ENCODE measurements at regions not wholly inside any gene's neighbourhood (a gene's known extent, or its start where the extent isn't known, plus 50 kb on each side); places are given as distances from the start of the nearest gene placed in this dataset.
A peak's percentile ranks its signal among the peaks of the same experiment; 100 is the strongest.

- Histone ChIP-seq H3K9me3 (no peaks in the 10 kb centered on the region), H3K27me3 (peaks cover 6% of the 10 kb centered on the region), H3K27ac (no peak overlapping the region), H3K4me3 (no peak overlapping the region), H3K4me1 (peaks cover 4% of the 10 kb centered on the region), H3K36me3 (no peaks in the 10 kb centered on the region)
- DNase-seq (ENCODE audit: low spot score in 2 of 2) = peak; percentile 58 to 67
- WGBS = 84% methylated on average over 28 of the region's 28 CpGs
- TF ChIP-seq CTCF (IDR thresholded peaks at IDR 0.05) = no peak
- no peak for TF ChIP-seq EP300 (IDR thresholded peaks at IDR 0.05)
- no peak for TF ChIP-seq POLR2AphosphoS5 (IDR thresholded peaks at IDR 0.05)
- no peak for TF ChIP-seq POLR2A (IDR thresholded peaks at IDR 0.05)
Measured at GRCh38 chr2:241947004-241947350, 77.4 kb downstream of the RTP5 start.

DNA sequence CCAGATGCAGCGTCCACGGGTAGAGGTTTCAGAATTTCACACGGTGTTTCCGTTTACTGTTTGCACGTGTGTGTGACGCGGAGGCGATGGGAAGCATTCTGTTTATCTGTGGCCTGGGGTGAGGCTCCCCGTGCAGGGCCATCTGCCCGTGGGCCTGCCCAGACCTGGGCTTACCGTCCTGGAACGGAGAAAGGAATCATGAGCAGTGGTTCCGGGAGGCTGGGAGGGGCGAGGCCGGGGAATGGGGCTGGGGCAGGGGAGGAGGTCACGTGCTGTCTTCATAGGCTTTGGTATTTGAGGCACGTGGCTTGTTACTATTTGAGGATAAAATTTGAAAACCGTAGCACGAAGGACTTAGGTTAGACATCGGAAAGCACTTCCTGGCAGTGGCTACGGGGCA lies 77.9 kb downstream of the RTP5 start:
- Histone ChIP-seq H3K4me1 (peaks cover 3% of the 10 kb centered on the region), H3K27me3 (peaks cover 6% of the 10 kb centered on the region), H3K27ac (no peak overlapping the region), H3K9me3 (no peaks in the 10 kb centered on the region), H3K36me3 (no peaks in the 10 kb centered on the region), H3K4me3 (no peak overlapping the region)
- WGBS = 82% methylated on average over 19 of the region's 21 CpGs
- TF ChIP-seq EP300 (IDR thresholded peaks at IDR 0.05) (no peak), CTCF (IDR thresholded peaks at IDR 0.05) (no peak), POLR2AphosphoS5 (IDR thresholded peaks at IDR 0.05) (no peak), POLR2A (IDR thresholded peaks at IDR 0.05) (no peak)
- DNase-seq (ENCODE audit: low spot score in 2 of 2) = peak; percentile 39 to 62

DNA sequence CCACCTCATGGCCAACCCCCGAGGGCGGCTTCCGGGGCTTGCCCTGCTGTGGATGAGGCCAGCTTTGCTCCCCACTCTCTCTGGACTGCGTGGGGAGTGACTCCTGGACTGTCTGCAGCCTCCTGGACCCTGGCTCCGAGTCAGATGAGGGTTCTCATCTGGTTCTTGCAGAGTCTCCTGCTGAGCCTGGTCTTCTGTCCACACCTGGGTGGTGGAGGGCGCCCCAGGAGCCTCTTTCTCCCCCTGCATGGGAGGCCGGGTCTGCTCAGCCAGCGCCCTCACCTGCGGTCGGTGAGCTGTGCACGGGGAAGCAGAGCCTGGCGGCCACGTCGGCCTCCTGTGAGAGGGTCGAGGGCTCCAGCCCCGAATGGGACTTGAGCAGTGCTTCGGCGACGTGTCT lies 78.3 kb downstream of the RTP5 start:
- no peak overlapping the region for H3K4me3 ChIP-seq
- H3K27me3 ChIP-seq = peaks cover 6% of the 10 kb centered on the region
- no peak overlapping the region for H3K27ac ChIP-seq
- H3K4me1 ChIP-seq = peaks cover 3% of the 10 kb centered on the region
- TF ChIP-seq POLR2A (IDR thresholded peaks at IDR 0.05) (no peak), EP300 (IDR thresholded peaks at IDR 0.05) (no peak), CTCF (IDR thresholded peaks at IDR 0.05) (no peak), POLR2AphosphoS5 (IDR thresholded peaks at IDR 0.05) (no peak)
- H3K9me3 ChIP-seq = no peaks in the 10 kb centered on the region
- no peaks in the 10 kb centered on the region for H3K36me3 ChIP-seq
- WGBS = 89% methylated on average over 9 of the region's 19 CpGs
- peak; percentile 41 to 65 for DNase-seq (ENCODE audit: low spot score in 2 of 2)

GRCh38 chr2:241948299-241948897 lies 78.9 kb downstream of the RTP5 start:
- no peaks in the 10 kb centered on the region for H3K9me3 ChIP-seq
- TF ChIP-seq POLR2A (IDR thresholded peaks at IDR 0.05) = no peak
- TF ChIP-seq CTCF (IDR thresholded peaks at IDR 0.05) = no peak
- TF ChIP-seq EP300 (IDR thresholded peaks at IDR 0.05) = no peak
- TF ChIP-seq POLR2AphosphoS5 (IDR thresholded peaks at IDR 0.05) = no peak
- peak in 1 of 2 donors; percentile 43 for DNase-seq (ENCODE audit: low spot score in 2 of 2)
- no peak overlapping the region for H3K4me3 ChIP-seq
- no peaks in the 10 kb centered on the region for H3K36me3 ChIP-seq
- 87% methylated on average over 8 of the region's 8 CpGs for WGBS
- peaks cover 3% of the 10 kb centered on the region for H3K4me1 ChIP-seq
- H3K27me3 ChIP-seq = peaks cover 6% of the 10 kb centered on the region
- H3K27ac ChIP-seq = no peak overlapping the region

DNA sequence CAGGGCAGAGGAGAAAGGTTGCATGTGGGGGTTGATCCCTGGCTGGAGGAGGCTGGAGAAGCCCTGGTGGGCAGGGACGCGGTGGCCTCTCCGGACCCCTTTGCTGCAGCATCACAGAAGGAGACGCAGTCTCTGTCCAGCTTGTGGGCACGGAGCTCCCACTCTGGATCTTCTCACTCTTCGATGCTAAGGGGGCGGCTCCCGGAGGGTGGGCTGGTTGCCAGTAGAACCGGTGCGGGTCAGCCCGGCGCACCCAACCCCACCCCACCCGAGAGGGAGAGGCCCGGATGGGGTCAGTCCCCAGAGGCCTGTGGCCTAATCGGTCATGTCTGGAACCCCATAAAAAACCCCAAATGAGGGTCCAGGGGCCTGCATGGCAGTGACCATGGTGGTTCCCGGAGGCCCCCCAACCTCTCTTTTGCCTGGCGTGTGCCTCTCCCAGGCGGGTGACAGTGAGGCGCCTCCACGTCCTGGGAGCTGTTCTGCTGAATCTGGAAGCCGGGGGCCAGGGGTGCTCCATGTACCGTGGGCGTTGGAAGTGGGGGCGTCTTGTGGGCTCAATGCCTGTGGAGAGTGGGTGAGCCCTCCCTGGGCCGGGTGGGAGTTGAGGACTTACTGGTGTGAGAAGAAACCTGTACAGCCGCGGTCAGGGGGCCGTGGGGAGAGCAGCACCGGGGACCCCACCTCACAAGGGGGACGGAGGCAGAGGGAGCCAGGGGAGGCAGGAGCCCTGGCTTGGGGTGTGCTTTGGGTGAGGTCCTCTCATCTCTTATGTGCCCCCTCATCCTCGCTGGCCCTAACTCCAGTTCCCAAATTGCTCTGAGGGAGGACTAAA lies 79.6 kb downstream of the RTP5 start:
- Histone ChIP-seq H3K36me3 (no peaks in the 10 kb centered on the region), H3K27me3 (peaks cover 6% of the 10 kb centered on the region), H3K27ac (no peak overlapping the region), H3K4me1 (peaks cover 3% of the 10 kb centered on the region), H3K4me3 (no peak overlapping the region), H3K9me3 (no peaks in the 10 kb centered on the region)
- no peak for TF ChIP-seq EP300 (IDR thresholded peaks at IDR 0.05)
- TF ChIP-seq POLR2A (IDR thresholded peaks at IDR 0.05) = no peak
- TF ChIP-seq CTCF (IDR thresholded peaks at IDR 0.05) = no peak
- no peak for TF ChIP-seq POLR2AphosphoS5 (IDR thresholded peaks at IDR 0.05)
- peak; percentile 56 to 78 for DNase-seq (ENCODE audit: low spot score in 2 of 2)
- 77% methylated on average over 17 of the region's 31 CpGs for WGBS

Measured in suprapubic skin (tissue), 4 donors.